Hepatocyte (in vitro differentiated cells): ENCODE measurements at regions not wholly inside any gene's neighbourhood (a gene's known extent, or its start where the extent isn't known, plus 50 kb on each side); places are given as distances from the start of the nearest gene placed in this dataset.

Experiments
- DNase-seq: peaks from one replicate; pipeline ENCODE4 v3.0.0-alpha.2; 2016; ENCODE audit warnings: low spot score
- H2AFZ ChIP-seq: fragments of 200-600 bp; sonication (generic); 2 replicates; pipeline ENCODE4 v1.6.0; 2016; ENCODE audit warnings: antibody characterized with exemption, mild to moderate bottlenecking
- H3K27ac ChIP-seq: fragments of 200-600 bp; sonication (generic); 2 replicates; pipeline ENCODE4 v1.5.1; 2016; ENCODE audit warnings: mild to moderate bottlenecking
- H3K27me3 ChIP-seq: fragments of 200-600 bp; sonication (generic); 2 replicates; pipeline ENCODE4 v1.6.1; 2016
- H3K36me3 ChIP-seq: fragments of 200-600 bp; sonication (generic); replicated peaks from 2 replicates; pipeline ENCODE4 v1.5.1; 2016; ENCODE audit warnings: low read depth; ENCODE audit not compliant: insufficient read depth
- H3K4me1 ChIP-seq: fragments of 200-600 bp; sonication (generic); 2 replicates; pipeline ENCODE4 v1.5.1; 2016; ENCODE audit warnings: mild to moderate bottlenecking, moderate library complexity; ENCODE audit not compliant: insufficient read depth
- H3K4me2 ChIP-seq: fragments of 200-600 bp; sonication (generic); 2 replicates; pipeline ENCODE4 v1.6.0; 2016
- H3K4me3 ChIP-seq: fragments of 200-600 bp; sonication (generic); 2 replicates; pipeline ENCODE4 v1.5.1; 2016; ENCODE audit warnings: mild to moderate bottlenecking
- H3K79me2 ChIP-seq: fragments of 200-600 bp; sonication (generic); 2 replicates; pipeline ENCODE4 v1.6.0; 2017; ENCODE audit warnings: mild to moderate bottlenecking
- H3K9me2 ChIP-seq: fragments of 200-600 bp; sonication (generic); replicated peaks from 2 replicates; pipeline ENCODE4 v1.6.0; 2017; ENCODE audit warnings: mild to moderate bottlenecking; ENCODE audit not compliant: insufficient read depth
- H3K9me3 ChIP-seq: fragments of 200-600 bp; sonication (generic); 2 replicates; pipeline ENCODE4 v1.5.1; 2016; ENCODE audit warnings: low read depth, mild to moderate bottlenecking
- H4K20me1 ChIP-seq: fragments of 200-600 bp; sonication (generic); 2 replicates; pipeline ENCODE4 v1.6.0; 2016; ENCODE audit warnings: mild to moderate bottlenecking; ENCODE audit not compliant: insufficient read depth, poor library complexity, severe bottlenecking
- EZH2 ChIP-seq: fragments of 200-600 bp; sonication (generic); IDR thresholded peaks from 2 replicates; pipeline ENCODE4 v1.6.1; 2016; ENCODE audit warnings: antibody characterized with exemption, mild to moderate bottlenecking, borderline replicate concordance
- EZH2phosphoT487 ChIP-seq: fragments of 200-600 bp; sonication (generic); IDR thresholded peaks from one replicate; pipeline ENCODE4 v1.6.1; 2018; ENCODE audit warnings: antibody characterized with exemption, mild to moderate bottlenecking, low read depth, moderate library complexity; ENCODE audit not compliant: unreplicated experiment, severe bottlenecking
- WGBS: methylation state at CpG from one replicate; pipeline ENCODE4 v1.1.6; 2016; ENCODE audit warnings: low lambda C conversion rate; ENCODE audit errors: missing lambda C conversion rate; 5-methylcytosine and 5-hydroxymethylcytosine counted together
- TF ChIP-seq, protein P1 (sequence below): fragments of 200-600 bp; sonication (generic); IDR thresholded peaks from 2 replicates; pipeline ENCODE4 v1.5.1; 2016; ENCODE audit warnings: antibody characterized with exemption, mild to moderate bottlenecking; ENCODE audit not compliant: poor library complexity

DNA sequence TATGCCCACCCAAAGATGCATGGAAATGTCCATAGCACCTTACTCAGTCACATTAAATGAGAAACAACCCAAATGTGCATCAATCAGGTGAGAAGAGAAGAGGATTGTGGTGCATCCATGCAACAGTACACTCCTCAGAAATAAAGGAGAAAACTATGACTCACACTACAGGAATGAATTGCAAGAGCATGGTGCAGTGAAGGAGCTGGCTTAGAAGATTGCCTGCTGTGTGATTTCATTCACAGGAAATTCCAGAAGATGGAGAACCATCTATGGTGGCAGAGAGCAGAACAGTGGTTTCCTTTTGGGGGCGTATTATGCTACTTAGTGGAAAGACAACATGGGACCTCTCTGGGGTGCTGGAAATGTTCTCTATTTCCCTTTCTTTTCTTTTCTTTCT is 278.6 kb upstream of the AJAP1 start:
- Histone ChIP-seq H3K9me2 (no peaks in the 10 kb centered on the region), H3K4me2 (no peak overlapping the region)
- 85% methylated on average over 1 of the region's 1 CpG for WGBS

DNA sequence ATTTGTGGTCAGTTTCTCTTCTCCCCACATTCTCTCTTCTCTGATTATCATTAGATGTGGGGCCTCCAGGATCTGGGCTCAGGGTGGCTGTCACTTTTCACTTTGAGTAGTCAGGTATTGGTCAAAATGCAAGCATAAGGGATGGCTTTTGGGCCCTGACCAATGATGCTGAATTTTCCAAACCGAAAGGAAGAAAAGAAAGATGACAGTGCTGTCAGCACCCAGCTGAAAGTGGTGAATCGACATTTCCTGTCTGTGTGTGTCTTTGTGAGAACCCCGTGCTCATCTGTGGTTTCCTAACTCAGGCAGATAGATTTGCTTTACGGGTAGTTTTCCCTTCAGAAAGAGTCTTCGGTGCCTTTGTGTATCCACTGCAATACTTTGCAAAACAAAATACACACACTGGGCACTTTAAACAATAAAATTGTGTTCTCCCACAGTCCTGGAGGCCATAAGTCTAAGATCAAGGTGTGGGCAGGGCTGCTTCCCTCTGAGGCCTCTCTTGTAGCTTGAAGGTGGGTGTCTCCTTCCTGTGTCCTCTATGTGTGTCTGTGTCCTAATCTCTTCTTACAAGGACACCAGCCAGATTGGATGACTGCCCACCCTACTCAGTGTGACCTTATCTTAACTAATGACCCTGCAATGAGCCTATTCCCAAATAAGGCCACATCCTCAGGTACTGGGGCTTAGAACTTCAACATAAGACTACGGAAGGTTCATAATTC is 274.8 kb upstream of the AJAP1 start:
- no peaks in the 10 kb centered on the region for H3K27me3 ChIP-seq
- no peaks in the 10 kb centered on the region for H3K79me2 ChIP-seq
- no peak overlapping the region for H2AFZ ChIP-seq
- no peaks in the 10 kb centered on the region for H4K20me1 ChIP-seq
- no peak for DNase-seq
- H3K4me1 ChIP-seq = no peaks in the 10 kb centered on the region
- WGBS = 82% methylated on average over 6 of the region's 6 CpGs
- no peak for TF ChIP-seq EZH2
- TF ChIP-seq, protein P1, sequence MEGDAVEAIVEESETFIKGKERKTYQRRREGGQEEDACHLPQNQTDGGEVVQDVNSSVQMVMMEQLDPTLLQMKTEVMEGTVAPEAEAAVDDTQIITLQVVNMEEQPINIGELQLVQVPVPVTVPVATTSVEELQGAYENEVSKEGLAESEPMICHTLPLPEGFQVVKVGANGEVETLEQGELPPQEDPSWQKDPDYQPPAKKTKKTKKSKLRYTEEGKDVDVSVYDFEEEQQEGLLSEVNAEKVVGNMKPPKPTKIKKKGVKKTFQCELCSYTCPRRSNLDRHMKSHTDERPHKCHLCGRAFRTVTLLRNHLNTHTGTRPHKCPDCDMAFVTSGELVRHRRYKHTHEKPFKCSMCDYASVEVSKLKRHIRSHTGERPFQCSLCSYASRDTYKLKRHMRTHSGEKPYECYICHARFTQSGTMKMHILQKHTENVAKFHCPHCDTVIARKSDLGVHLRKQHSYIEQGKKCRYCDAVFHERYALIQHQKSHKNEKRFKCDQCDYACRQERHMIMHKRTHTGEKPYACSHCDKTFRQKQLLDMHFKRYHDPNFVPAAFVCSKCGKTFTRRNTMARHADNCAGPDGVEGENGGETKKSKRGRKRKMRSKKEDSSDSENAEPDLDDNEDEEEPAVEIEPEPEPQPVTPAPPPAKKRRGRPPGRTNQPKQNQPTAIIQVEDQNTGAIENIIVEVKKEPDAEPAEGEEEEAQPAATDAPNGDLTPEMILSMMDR = no peak
- no peak for TF ChIP-seq EZH2phosphoT487
- H3K9me3 ChIP-seq = no peaks in the 10 kb centered on the region
- H3K4me2 ChIP-seq = no peak overlapping the region
- no peaks in the 10 kb centered on the region for H3K36me3 ChIP-seq
- H3K27ac ChIP-seq = no peak overlapping the region
- no peaks in the 10 kb centered on the region for H3K9me2 ChIP-seq
- H3K4me3 ChIP-seq = no peak overlapping the region

More for the DNA sequence above, 278.6 kb upstream of the AJAP1 start:
- no peak for DNase-seq
- TF ChIP-seq EZH2phosphoT487 (no peak), EZH2 (no peak)
- TF ChIP-seq, protein P1 = no peak
- Histone ChIP-seq H2AFZ (no peak overlapping the region), H3K4me3 (no peak overlapping the region), H3K27me3 (no peaks in the 10 kb centered on the region), H4K20me1 (no peaks in the 10 kb centered on the region), H3K79me2 (no peaks in the 10 kb centered on the region), H3K9me3 (no peaks in the 10 kb centered on the region), H3K4me1 (no peaks in the 10 kb centered on the region), H3K36me3 (no peaks in the 10 kb centered on the region), H3K27ac (no peak overlapping the region)

DNA sequence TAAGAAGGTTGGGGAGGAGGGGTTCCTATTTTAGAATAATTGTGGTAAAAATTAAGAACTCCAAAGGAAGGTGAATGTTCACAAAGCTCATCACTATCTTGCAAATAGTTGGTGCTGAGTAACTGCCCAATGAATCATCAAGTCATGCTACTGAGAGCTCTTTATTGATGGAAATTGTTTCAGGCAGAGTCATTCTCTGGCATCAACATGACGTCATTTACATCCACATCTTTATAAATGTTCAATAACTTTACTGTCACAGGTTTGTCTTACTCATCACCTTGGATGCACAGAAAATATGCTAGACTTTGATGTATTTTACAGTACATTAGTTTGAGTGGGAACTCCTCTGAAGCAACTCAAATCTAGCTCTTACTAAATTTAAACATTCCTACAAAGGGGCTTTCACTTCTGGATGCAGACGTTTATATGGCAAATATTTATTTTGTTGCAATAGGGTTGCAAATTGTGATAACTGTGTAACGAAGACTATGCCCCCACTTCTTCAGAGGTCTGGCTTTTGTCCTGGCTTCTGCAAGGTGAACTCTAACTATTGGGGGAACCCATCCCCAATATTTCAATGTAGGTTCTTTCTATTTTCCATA is 273.7 kb upstream of the AJAP1 start:
- WGBS = 53% methylated on average over 3 of the region's 3 CpGs

More for the DNA sequence above, 273.7 kb upstream of the AJAP1 start:
- no peaks in the 10 kb centered on the region for H3K9me3 ChIP-seq
- no peak overlapping the region for H3K4me2 ChIP-seq
- no peaks in the 10 kb centered on the region for H4K20me1 ChIP-seq
- H3K27ac ChIP-seq = no peak overlapping the region
- TF ChIP-seq EZH2 = no peak
- TF ChIP-seq, protein P1 = no peak
- no peaks in the 10 kb centered on the region for H3K27me3 ChIP-seq
- no peak overlapping the region for H2AFZ ChIP-seq
- H3K36me3 ChIP-seq = no peaks in the 10 kb centered on the region
- DNase-seq = no peak
- no peaks in the 10 kb centered on the region for H3K9me2 ChIP-seq
- H3K79me2 ChIP-seq = no peaks in the 10 kb centered on the region
- no peak overlapping the region for H3K4me3 ChIP-seq
- no peaks in the 10 kb centered on the region for H3K4me1 ChIP-seq
